ENCODE measurements at regions not wholly inside any gene's neighbourhood (a gene's known extent, or its start where the extent isn't known, plus 50 kb on each side); places are given as distances from the start of the nearest gene placed in this dataset.

- no peak for TF ChIP-seq NRF1 (IDR thresholded peaks at IDR 0.05; ENCODE audit: low read depth, low read length)
- TF ChIP-seq EZH2phosphoT487 (IDR thresholded peaks at IDR 0.05; ENCODE audit: borderline replicate concordance, low read depth) = no peak
- TF ChIP-seq, protein P1, sequence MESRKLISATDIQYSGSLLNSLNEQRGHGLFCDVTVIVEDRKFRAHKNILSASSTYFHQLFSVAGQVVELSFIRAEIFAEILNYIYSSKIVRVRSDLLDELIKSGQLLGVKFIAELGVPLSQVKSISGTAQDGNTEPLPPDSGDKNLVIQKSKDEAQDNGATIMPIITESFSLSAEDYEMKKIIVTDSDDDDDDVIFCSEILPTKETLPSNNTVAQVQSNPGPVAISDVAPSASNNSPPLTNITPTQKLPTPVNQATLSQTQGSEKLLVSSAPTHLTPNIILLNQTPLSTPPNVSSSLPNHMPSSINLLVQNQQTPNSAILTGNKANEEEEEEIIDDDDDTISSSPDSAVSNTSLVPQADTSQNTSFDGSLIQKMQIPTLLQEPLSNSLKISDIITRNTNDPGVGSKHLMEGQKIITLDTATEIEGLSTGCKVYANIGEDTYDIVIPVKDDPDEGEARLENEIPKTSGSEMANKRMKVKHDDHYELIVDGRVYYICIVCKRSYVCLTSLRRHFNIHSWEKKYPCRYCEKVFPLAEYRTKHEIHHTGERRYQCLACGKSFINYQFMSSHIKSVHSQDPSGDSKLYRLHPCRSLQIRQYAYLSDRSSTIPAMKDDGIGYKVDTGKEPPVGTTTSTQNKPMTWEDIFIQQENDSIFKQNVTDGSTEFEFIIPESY (IDR thresholded peaks at IDR 0.05; ENCODE audit: borderline replicate concordance, low read depth) = no peak
- TF ChIP-seq FOSL2 (IDR thresholded peaks at IDR 0.05; ENCODE audit: borderline replicate concordance, low read depth) = 0 out of 2 replicates have a peak, but pooled peaks have one; percentile 5
- TF ChIP-seq TCF12 (IDR thresholded peaks at IDR 0.05) = peak; percentile 78
- TF ChIP-seq GABPA (IDR thresholded peaks at IDR 0.05; ENCODE audit: low read depth) = no peak
- no peak for TF ChIP-seq RAD21 (IDR thresholded peaks at IDR 0.05; ENCODE audit: low read length)
- no peak for TF ChIP-seq SIN3A (IDR thresholded peaks at IDR 0.05; ENCODE audit: borderline replicate concordance, low read depth, low read length)
- no peak for TF ChIP-seq POLR2AphosphoS5 (IDR thresholded peaks at IDR 0.05; ENCODE audit: low read depth, low read length)
- TF ChIP-seq NFIC (IDR thresholded peaks at IDR 0.05; ENCODE audit: borderline replicate concordance) = no peak; the same call in 1 of the 2 replicates
- no peak for TF ChIP-seq MAX (IDR thresholded peaks at IDR 0.05; ENCODE audit: low read depth)
- TF ChIP-seq RCOR1 (IDR thresholded peaks at IDR 0.05; ENCODE audit: low read length) = no peak
- peak; percentile 62 to 66; a peak in 2 of 4 replicates for TF ChIP-seq EP300 (IDR thresholded peaks at IDR 0.05; ENCODE audit: borderline replicate concordance in 1 of 2, low read depth in 1 of 2, low read length in 1 of 2)
- TF ChIP-seq RXRA (IDR thresholded peaks at IDR 0.05; ENCODE audit: borderline replicate concordance, low read depth) = no peak
- no peak for TF ChIP-seq TAF1 (IDR thresholded peaks at IDR 0.05; ENCODE audit: borderline replicate concordance, low read depth, low read length)
- no peak for TF ChIP-seq MXI1 (IDR thresholded peaks at IDR 0.05; ENCODE audit: low read depth, low read length)
- no peak for TF ChIP-seq CHD2 (IDR thresholded peaks at IDR 0.05; ENCODE audit: low read length, partially characterized antibody)
- peak; percentile 47; the same call in 1 of the 2 replicates for TF ChIP-seq TEAD4 (IDR thresholded peaks at IDR 0.05; ENCODE audit: borderline replicate concordance, insufficient read depth)
- TF ChIP-seq FOXM1 (IDR thresholded peaks at IDR 0.05; ENCODE audit: low read depth) = no peak
- TF ChIP-seq, protein P2, sequence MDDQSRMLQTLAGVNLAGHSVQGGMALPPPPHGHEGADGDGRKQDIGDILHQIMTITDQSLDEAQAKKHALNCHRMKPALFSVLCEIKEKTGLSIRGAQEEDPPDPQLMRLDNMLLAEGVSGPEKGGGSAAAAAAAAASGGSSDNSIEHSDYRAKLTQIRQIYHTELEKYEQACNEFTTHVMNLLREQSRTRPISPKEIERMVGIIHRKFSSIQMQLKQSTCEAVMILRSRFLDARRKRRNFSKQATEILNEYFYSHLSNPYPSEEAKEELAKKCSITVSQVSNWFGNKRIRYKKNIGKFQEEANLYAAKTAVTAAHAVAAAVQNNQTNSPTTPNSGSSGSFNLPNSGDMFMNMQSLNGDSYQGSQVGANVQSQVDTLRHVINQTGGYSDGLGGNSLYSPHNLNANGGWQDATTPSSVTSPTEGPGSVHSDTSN (IDR thresholded peaks at IDR 0.05) = peak; percentile 71
- TF ChIP-seq ELF1 (IDR thresholded peaks at IDR 0.05) = no peak
- TF ChIP-seq IRF3 (IDR thresholded peaks at IDR 0.05; ENCODE audit: low read depth, low read length) = no peak
- TF ChIP-seq MEF2A (IDR thresholded peaks at IDR 0.05; ENCODE audit: borderline replicate concordance, low read depth) = no peak
- no peak for TF ChIP-seq FOXJ3 (CRISPR knock-in tag; IDR thresholded peaks at IDR 0.05)
- TF ChIP-seq GATA2 (CRISPR knock-in tag; IDR thresholded peaks at IDR 0.05) = peak; percentile 85
- TF ChIP-seq JUND (IDR thresholded peaks at IDR 0.05) = peak; percentile 46
- Histone ChIP-seq H3K79me2 (ENCODE audit: insufficient read depth) (no peaks in the 10 kb centered on the region), H3K4me1 (ENCODE audit: control insufficient read depth in 1 of 2, insufficient read depth in 2 of 2, low read depth in 1 of 2, low read length in 1 of 2) (peaks cover 4 to 15% of the 10 kb centered on the region in 2 experiments; a peak in 3 of 4 replicates), H3K9ac (no peak overlapping the region), H3K27ac (ENCODE audit: low read depth in 2 of 2, low read length in 1 of 2) (peak overlapping the region in 1 of 2 experiments; percentile 92; a peak in 2 of 4 replicates), H3K4me2 (peak overlapping the region; percentile 18; the same call in 1 of the 2 replicates), H3K4me3 (ENCODE audit: low read depth in 2 of 2, low read length in 1 of 2) (peak overlapping the region in 1 of 2 experiments; percentile 12; a peak in 1 of 4 replicates), H3K36me3 (replicated peaks in 1 of 2; ENCODE audit: control insufficient read depth in 1 of 2, insufficient read depth in 2 of 2, low read length in 1 of 2) (no peaks in the 10 kb centered on the region), H3K9me3 (no peaks in the 10 kb centered on the region), H3F3A (replicated peaks; ENCODE audit: insufficient read depth) (no peaks in the 10 kb centered on the region), H3K27me3 (ENCODE audit: insufficient read depth) (no peaks in the 10 kb centered on the region), H2AFZ (ENCODE audit: low read depth) (peak overlapping the region; percentile 38; the same call in 1 of the 2 replicates), H3K9me2 (no peaks in the 10 kb centered on the region), H4K20me1 (ENCODE audit: insufficient read depth) (no peaks in the 10 kb centered on the region)
- CTCF ChIA-PET = interaction anchor here (0.8 to 1.0 kb wide), 2 partner anchors 13 to 283 kb away, joined by 3 read pairs; no protein-coding TSS in a partner anchor
- POLR2A ChIA-PET = interaction anchor here (0.7 to 1.2 kb wide), 2 partner anchors 210 to 295 kb away, joined by 3 read pairs; partner anchors contain the start of gene ISL1
- peak; percentile 38 for DNase-seq
- 9% methylated on average over 3 of the region's 3 CpGs for WGBS (ENCODE audit: low lambda C conversion rate)
Observed at GRCh38 chr5:51678330-51678729, 295.1 kb downstream of the ISL1 start.

All from SK-N-SH (cell line).